SK-N-SH (cell line): ENCODE measurements at regions not wholly inside any gene's neighbourhood (a gene's known extent, or its start where the extent isn't known, plus 50 kb on each side); places are given as distances from the start of the nearest gene placed in this dataset.

Source experiments
- CTCF ChIA-PET: fragments of 300-600, 350-600 bp; formaldehyde crosslinking; extraction: SDS; loops from one replicate; lab custom pipeline; 2021; lab: Yijun Ruan, JAX
- POLR2A ChIA-PET: fragments of 350-600 bp; sonication (Branson Sonifier 250); formaldehyde crosslinking; extraction: SDS; loops from one replicate; lab custom pipeline; 2020; ENCODE audit warnings: antibody characterized with exemption, inconsistent platforms; lab: Yijun Ruan, JAX
- DNase-seq: peaks from one replicate; pipeline ENCODE4 v3.0.0; 2012
- H2AFZ ChIP-seq: fragments of 200-600 bp; sonication (generic); 2 replicates; pipeline ENCODE4 v1.8.1; 2016; ENCODE audit warnings: antibody characterized with exemption, mild to moderate bottlenecking, low read depth
- H3F3A ChIP-seq: fragments of 200-600 bp; sonication (generic); replicated peaks from 2 replicates; pipeline ENCODE3; 2016; ENCODE audit warnings: antibody characterized with exemption, mild to moderate bottlenecking; ENCODE audit not compliant: insufficient read depth
- H3K27ac ChIP-seq, 2 experiments: fragments of 200-500 bp in 1 of 2; fragments of 200-600 bp in 1 of 2; sonication (Bioruptor generic) in 1 of 2; sonication (generic), shearing (Covaris generic) in 1 of 2; 2 replicates each; pipeline versions ENCODE4 v1.5.1 to v1.6.1; 2014 to 2016; ENCODE audit warnings: low read depth in 2 of 2, inconsistent platforms in 1 of 2, low read length in 1 of 2, mild to moderate bottlenecking in 1 of 2, mixed read lengths in 1 of 2
- H3K27me3 ChIP-seq: fragments of 200-600 bp; sonication (generic), shearing (Covaris generic); 2 replicates; pipeline ENCODE4 v1.6.1; 2016; ENCODE audit warnings: mixed run types; ENCODE audit not compliant: insufficient read depth
- H3K36me3 ChIP-seq, 2 experiments: fragments of 200-500 bp in 1 of 2; fragments of 200-600 bp in 1 of 2; sonication (Bioruptor generic) in 1 of 2; sonication (generic) in 1 of 2; replicated peaks in 1 of 2; 2 replicates each; pipeline versions ENCODE3 to v1.5.1; 2014 to 2016; ENCODE audit warnings: low read length in 1 of 2, mild to moderate bottlenecking in 1 of 2; ENCODE audit not compliant: insufficient read depth in 2 of 2, control insufficient read depth in 1 of 2
- H3K4me1 ChIP-seq, 2 experiments: fragments of 200-500 bp in 1 of 2; fragments of 200-600 bp in 1 of 2; sonication (Bioruptor generic) in 1 of 2; sonication (generic), shearing (Covaris generic) in 1 of 2; 2 replicates each; pipeline versions ENCODE4 v1.5.1 to v1.6.1; 2014 to 2016; ENCODE audit warnings: low read depth in 1 of 2, low read length in 1 of 2, mixed run types in 1 of 2; ENCODE audit not compliant: insufficient read depth in 2 of 2, control insufficient read depth in 1 of 2
- H3K4me2 ChIP-seq: fragments of 200-600 bp; sonication (generic), shearing (Covaris generic); 2 replicates; pipeline ENCODE4 v1.6.1; 2017; ENCODE audit warnings: mixed run types
- H3K4me3 ChIP-seq, 2 experiments: fragments of 200-500 bp in 1 of 2; fragments of 200-600 bp in 1 of 2; sonication (Bioruptor generic) in 1 of 2; sonication (generic), shearing (Covaris generic) in 1 of 2; 2 replicates each; pipeline versions ENCODE4 v1.5.1 to v1.8.1; 2014 to 2016; ENCODE audit warnings: low read depth in 2 of 2, inconsistent platforms in 1 of 2, low read length in 1 of 2, mild to moderate bottlenecking in 1 of 2, mixed read lengths in 1 of 2, moderate library complexity in 1 of 2
- H3K79me2 ChIP-seq: fragments of 200-600 bp; sonication (generic); 2 replicates; pipeline ENCODE4 v1.8.1; 2017; ENCODE audit warnings: mild to moderate bottlenecking; ENCODE audit not compliant: insufficient read depth
- H3K9ac ChIP-seq: fragments of 200-600 bp; sonication (generic); 2 replicates; pipeline ENCODE4 v1.6.1; 2017; ENCODE audit warnings: mixed run types
- H3K9me2 ChIP-seq: fragments of 200-600 bp; sonication (generic); 2 replicates; pipeline ENCODE4 v1.6.1; 2017; ENCODE audit warnings: mixed run types
- H3K9me3 ChIP-seq: fragments of 200-600 bp; sonication (generic); 2 replicates; pipeline ENCODE4 v1.6.1; 2017; ENCODE audit warnings: mixed run types, mild to moderate bottlenecking, moderate library complexity
- H4K20me1 ChIP-seq: fragments of 200-600 bp; sonication (generic); 2 replicates; pipeline ENCODE4 v1.6.1; 2017; ENCODE audit warnings: mild to moderate bottlenecking, mixed run types; ENCODE audit not compliant: insufficient read depth
- CHD2 ChIP-seq: fragments of 150-350 bp; IDR thresholded peaks from 2 replicates; pipeline ENCODE4 v1.6.1; 2018; ENCODE audit warnings: low read length; ENCODE audit not compliant: partially characterized antibody
- CTCF ChIP-seq: fragments of 200-600 bp; sonication (generic); IDR thresholded peaks from 2 replicates; pipeline ENCODE4 v1.6.1; 2017; ENCODE audit warnings: antibody characterized with exemption, mild to moderate bottlenecking, moderate library complexity
- FOXJ3 ChIP-seq: sonication (generic); formaldehyde crosslinking; IDR thresholded peaks from 2 replicates; pipeline ENCODE4 v1.5.1; 2020; ENCODE audit warnings: mild to moderate bottlenecking, missing genetic modification reagents
- MAX ChIP-seq: IDR thresholded peaks from 2 replicates; pipeline ENCODE4 v1.4.0; 2012; ENCODE audit warnings: low read depth
- NRF1 ChIP-seq: IDR thresholded peaks from 2 replicates; pipeline ENCODE4 v1.6.1; 2012; ENCODE audit warnings: low read depth, mild to moderate bottlenecking, low read length
- RAD21 ChIP-seq: IDR thresholded peaks from 2 replicates; pipeline ENCODE4 v1.6.1; 2012; ENCODE audit warnings: mild to moderate bottlenecking, low read length
- RXRA ChIP-seq: IDR thresholded peaks from 2 replicates; pipeline ENCODE4 v1.4.0; 2012; ENCODE audit warnings: low read depth, mild to moderate bottlenecking, borderline replicate concordance
- SIN3A ChIP-seq: IDR thresholded peaks from 2 replicates; pipeline ENCODE4 v1.6.1; 2012; ENCODE audit warnings: low read depth, mild to moderate bottlenecking, low read length, moderate library complexity, borderline replicate concordance
- USF1 ChIP-seq: IDR thresholded peaks from 2 replicates; pipeline ENCODE4 v1.4.0; 2012; ENCODE audit warnings: low read depth, borderline replicate concordance
- USF2 ChIP-seq: fragments of 150-350 bp; IDR thresholded peaks from 2 replicates; pipeline ENCODE4 v1.6.1; 2017; ENCODE audit warnings: antibody characterized with exemption, low read length, low read depth, borderline replicate concordance
- WGBS: methylation state at CpG from one replicate; pipeline ENCODE4 v1.1.6; 2017; ENCODE audit warnings: low lambda C conversion rate; 5-methylcytosine and 5-hydroxymethylcytosine counted together

GRCh38 chr3:66831931-66832330, 166.2 kb upstream of the KBTBD8 start:
- Histone ChIP-seq H3K4me2 (no peak overlapping the region), H4K20me1 (no peaks in the 10 kb centered on the region)
- WGBS: 73% methylated on average over 1 of the region's 1 CpG
- TF ChIP-seq MAX (no peak), USF1 (no peak), RXRA (no peak), FOXJ3 (CRISPR knock-in tag) (no peak), NRF1 (no peak), USF2 (no peak), SIN3A (no peak)
- TF ChIP-seq, all 33 proteins: peak for 0
- Histone ChIP-seq H3K27me3 (no peaks in the 10 kb centered on the region), H3K9me3 (no peaks in the 10 kb centered on the region), H3K9me2 (no peaks in the 10 kb centered on the region), H3K9ac (no peak overlapping the region), H3K36me3 (no peaks in the 10 kb centered on the region), H2AFZ (no peak overlapping the region), H3K4me1 (no peaks in the 10 kb centered on the region), H3K27ac (no peak overlapping the region), H3F3A (no peaks in the 10 kb centered on the region), H3K79me2 (no peaks in the 10 kb centered on the region), H3K4me3 (no peak overlapping the region)
- POLR2A ChIA-PET: interaction anchor here (0.7 kb wide), 1 partner anchor 622 kb away, joined by 4 read pairs; no protein-coding TSS in a partner anchor
- no peak for DNase-seq
- CTCF ChIA-PET: interaction anchor here (1.0 to 1.6 kb wide), 4 partner anchors 10 to 578 kb away, joined by 3 to 6 read pairs (median 4); no protein-coding TSS in a partner anchor

GRCh38 chr3:66836363-66837152, 161.5 kb upstream of the KBTBD8 start:
- no peaks in the 10 kb centered on the region for H3K36me3 ChIP-seq
- DNase-seq: no peak
- TF ChIP-seq RAD21 (peak; percentile 12; the same call in 1 of the 2 replicates), CTCF (peak; percentile 40), CHD2 (no peak)
- no peak overlapping the region for H3K4me2 ChIP-seq
- no peaks in the 10 kb centered on the region for H3K4me1 ChIP-seq
- H2AFZ ChIP-seq: no peak overlapping the region
- H3F3A ChIP-seq: no peaks in the 10 kb centered on the region
- H3K4me3 ChIP-seq: no peak overlapping the region
- no peaks in the 10 kb centered on the region for H3K9me3 ChIP-seq
- no peaks in the 10 kb centered on the region for H3K27me3 ChIP-seq
- CTCF ChIA-PET: interaction anchor here (0.6 to 2.6 kb wide), 3 partner anchors 14 to 23 kb away, joined by 3 to 14 read pairs (median 4); no protein-coding TSS in a partner anchor
- 43% methylated on average over 5 of the region's 5 CpGs for WGBS
- H3K9me2 ChIP-seq: no peaks in the 10 kb centered on the region
- POLR2A ChIA-PET: no interaction called here
- H3K27ac ChIP-seq: no peak overlapping the region
- H3K79me2 ChIP-seq: no peaks in the 10 kb centered on the region
- H3K9ac ChIP-seq: no peak overlapping the region
- H4K20me1 ChIP-seq: no peaks in the 10 kb centered on the region
